ENCODE measurements at regions not wholly inside any gene's neighbourhood (a gene's known extent, or its start where the extent isn't known, plus 50 kb on each side); places are given as distances from the start of the nearest gene placed in this dataset.
"Not testable (repeated sequence)": the region's sequence is repeated elsewhere in the genome, so short reads cannot be mapped to it uniquely, and the experiment has no call there.

GRCh38 chr1:157319567-157319966, 181.4 kb upstream of the ETV3 start:
- Mint-ChIP-seq H3K36me3 (ENCODE audit: low read depth, unreplicated experiment) (no peaks in the 10 kb centered on the region), H3K27ac (ENCODE audit: unreplicated experiment) (no peak overlapping the region), H3K27me3 (ENCODE audit: unreplicated experiment) (peaks cover 2% of the 10 kb centered on the region), H3K4me3 (ENCODE audit: unreplicated experiment) (no peak overlapping the region), H3K4me1 (ENCODE audit: unreplicated experiment) (no peaks in the 10 kb centered on the region), H3K9me3 (ENCODE audit: unreplicated experiment) (peaks cover 5% of the 10 kb centered on the region)
- TF ChIP-seq CTCF (IDR thresholded peaks at IDR 0.05; ENCODE audit: unreplicated experiment), result no peak
- DNase-seq (ENCODE audit: low spot score), result no peak

DNA sequence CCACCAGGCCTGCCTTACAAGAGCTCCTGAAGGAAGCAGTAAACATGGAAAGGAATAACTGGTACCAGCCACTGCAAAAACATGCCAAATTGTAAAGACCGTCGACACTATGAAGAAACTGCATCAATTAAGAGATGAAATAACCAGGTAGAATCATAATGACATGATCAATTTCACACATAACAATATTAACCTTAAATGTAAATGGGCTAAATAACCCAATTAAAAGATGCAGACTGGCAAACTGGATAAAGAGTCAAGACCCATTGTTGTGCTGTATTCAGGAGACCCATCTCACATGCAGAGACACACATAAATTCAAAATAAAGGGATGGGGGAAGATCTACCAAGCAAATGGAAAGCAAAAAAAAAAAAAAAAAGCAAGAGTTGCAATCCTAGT, 179.0 kb upstream of the ETV3 start:
- not testable (repeated sequence) for H3K36me3 Mint-ChIP-seq (ENCODE audit: low read depth, unreplicated experiment); H3K4me1 Mint-ChIP-seq (ENCODE audit: unreplicated experiment); DNase-seq (ENCODE audit: low spot score); H3K27me3 Mint-ChIP-seq (ENCODE audit: unreplicated experiment); H3K4me3 Mint-ChIP-seq (ENCODE audit: unreplicated experiment); H3K27ac Mint-ChIP-seq (ENCODE audit: unreplicated experiment); H3K9me3 Mint-ChIP-seq (ENCODE audit: unreplicated experiment)

DNA sequence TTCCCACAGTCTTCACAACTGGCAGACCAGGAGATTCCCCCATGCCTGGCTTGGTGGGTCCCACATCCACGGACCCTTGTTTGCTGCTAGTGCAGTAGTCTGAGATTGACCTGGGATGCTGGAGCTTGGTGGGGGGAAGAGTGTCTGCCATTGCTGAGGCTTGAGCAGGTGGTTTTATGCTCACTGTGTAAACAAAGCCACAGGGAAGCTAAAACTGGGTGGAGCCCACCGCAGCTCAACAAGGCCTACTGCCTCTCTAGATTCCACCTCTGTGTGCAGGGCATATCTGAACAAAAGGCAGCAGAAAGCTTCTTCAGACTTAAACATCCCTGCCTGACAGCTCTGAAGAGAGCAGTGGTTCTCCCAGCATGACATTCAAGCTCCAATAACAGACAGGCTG, 177.3 kb upstream of the ETV3 start:
- H3K4me1 Mint-ChIP-seq (ENCODE audit: unreplicated experiment), result peaks cover 5% of the 10 kb centered on the region
- no peak for DNase-seq (ENCODE audit: low spot score)
- TF ChIP-seq CTCF (IDR thresholded peaks at IDR 0.05; ENCODE audit: unreplicated experiment), result no peak
- no peak overlapping the region for H3K27ac Mint-ChIP-seq (ENCODE audit: unreplicated experiment)
- H3K9me3 Mint-ChIP-seq (ENCODE audit: unreplicated experiment), result peaks cover 5% of the 10 kb centered on the region
- H3K36me3 Mint-ChIP-seq (ENCODE audit: low read depth, unreplicated experiment), result no peaks in the 10 kb centered on the region
- H3K4me3 Mint-ChIP-seq (ENCODE audit: unreplicated experiment), result no peak overlapping the region
- H3K27me3 Mint-ChIP-seq (ENCODE audit: unreplicated experiment), result peaks cover 2% of the 10 kb centered on the region

- Mint-ChIP-seq H3K4me1 (ENCODE audit: unreplicated experiment) (peaks cover 12% of the 10 kb centered on the region), H3K4me3 (ENCODE audit: unreplicated experiment) (no peak overlapping the region), H3K9me3 (ENCODE audit: unreplicated experiment) (peaks cover 4% of the 10 kb centered on the region), H3K27me3 (ENCODE audit: unreplicated experiment) (peaks cover 2% of the 10 kb centered on the region), H3K27ac (ENCODE audit: unreplicated experiment) (no peak overlapping the region), H3K36me3 (ENCODE audit: low read depth, unreplicated experiment) (no peaks in the 10 kb centered on the region)
- no peak for DNase-seq (ENCODE audit: low spot score)
- TF ChIP-seq CTCF (IDR thresholded peaks at IDR 0.05; ENCODE audit: unreplicated experiment), result no peak
Observed at GRCh38 chr1:157314408-157314807, 176.2 kb upstream of the ETV3 start.

DNA sequence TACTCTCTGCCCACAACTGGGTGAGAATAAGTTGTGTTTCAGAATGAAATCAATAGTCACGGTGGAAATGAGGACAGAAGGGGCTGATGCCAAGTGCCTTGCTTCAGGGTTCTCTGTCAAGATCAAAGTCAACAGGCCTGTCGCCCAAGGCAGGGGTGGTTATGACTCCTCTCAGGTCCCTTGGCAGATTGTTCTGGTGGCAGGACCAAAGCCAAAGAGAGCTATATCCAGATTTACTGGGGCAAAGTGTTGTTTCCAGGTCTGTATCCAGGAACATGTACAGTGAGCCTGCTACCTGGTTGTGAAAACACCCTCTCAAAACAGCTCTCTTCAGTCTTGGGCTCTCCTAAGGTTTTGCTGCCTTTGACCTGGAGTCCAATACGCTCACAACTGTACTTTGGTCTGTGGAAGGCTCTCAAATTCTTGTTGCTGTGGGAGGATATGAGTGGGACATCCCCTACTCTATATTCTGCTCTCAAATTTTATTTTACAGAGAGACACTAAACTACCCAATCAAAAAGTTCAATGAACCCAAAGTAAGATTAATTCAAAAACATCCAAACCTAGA, 175.1 kb upstream of the ETV3 start:
- H3K4me1 Mint-ChIP-seq (ENCODE audit: unreplicated experiment), result peaks cover 12% of the 10 kb centered on the region

More for the DNA sequence above, 175.1 kb upstream of the ETV3 start:
- Mint-ChIP-seq H3K4me3 (ENCODE audit: unreplicated experiment) (no peak overlapping the region), H3K27ac (ENCODE audit: unreplicated experiment) (no peak overlapping the region), H3K36me3 (ENCODE audit: low read depth, unreplicated experiment) (no peaks in the 10 kb centered on the region), H3K9me3 (ENCODE audit: unreplicated experiment) (no peaks in the 10 kb centered on the region), H3K27me3 (ENCODE audit: unreplicated experiment) (no peaks in the 10 kb centered on the region)
- no peak for DNase-seq (ENCODE audit: low spot score)
- no peak for TF ChIP-seq CTCF (IDR thresholded peaks at IDR 0.05; ENCODE audit: unreplicated experiment)

Data from endothelial cell (in vitro differentiated cells).